ENCODE measurements at regions not wholly inside any gene's neighbourhood (a gene's known extent, or its start where the extent isn't known, plus 50 kb on each side); places are given as distances from the start of the nearest gene placed in this dataset.

DNA sequence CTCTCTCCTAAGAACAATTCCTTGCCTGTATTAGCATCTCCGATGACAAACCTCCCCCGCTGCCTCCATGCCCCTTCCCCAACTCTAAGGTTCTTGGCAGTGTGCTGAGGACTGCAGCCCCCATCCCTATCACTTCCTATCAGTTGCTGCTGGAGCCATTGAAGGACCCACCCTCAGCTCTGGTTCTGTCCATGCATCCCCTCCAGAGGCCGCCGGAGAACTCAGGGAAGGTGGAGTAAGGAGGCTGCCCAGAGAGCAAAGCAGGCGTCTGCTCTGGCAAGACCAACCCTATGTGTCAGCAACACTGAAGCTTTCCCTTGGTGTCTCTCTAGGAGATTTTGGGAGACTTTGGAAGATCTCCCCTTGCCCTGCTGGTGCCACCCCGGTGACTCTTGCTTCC lies 1139.5 kb downstream of the TBC1D22A start:
- Histone ChIP-seq H3K36me3 (ENCODE audit: control insufficient read depth, insufficient read depth, low read length) (no peaks in the 10 kb centered on the region), H3K9me3 (ENCODE audit: control insufficient read depth, low read length) (no peaks in the 10 kb centered on the region), H3K27ac (ENCODE audit: insufficient read depth, low read length, poor library complexity, severe bottlenecking) (no peak overlapping the region), H3K4me3 (ENCODE audit: insufficient read depth, low read depth, low read length, poor library complexity, severe bottlenecking) (no peak overlapping the region), H3K4me1 (ENCODE audit: control insufficient read depth, insufficient read depth, low read length, poor library complexity, severe bottlenecking) (no peaks in the 10 kb centered on the region), H3K27me3 (replicated peaks; ENCODE audit: control insufficient read depth, insufficient read depth, low read length, poor library complexity, severe bottlenecking) (no peaks in the 10 kb centered on the region)
- no peak for DNase-seq

DNA sequence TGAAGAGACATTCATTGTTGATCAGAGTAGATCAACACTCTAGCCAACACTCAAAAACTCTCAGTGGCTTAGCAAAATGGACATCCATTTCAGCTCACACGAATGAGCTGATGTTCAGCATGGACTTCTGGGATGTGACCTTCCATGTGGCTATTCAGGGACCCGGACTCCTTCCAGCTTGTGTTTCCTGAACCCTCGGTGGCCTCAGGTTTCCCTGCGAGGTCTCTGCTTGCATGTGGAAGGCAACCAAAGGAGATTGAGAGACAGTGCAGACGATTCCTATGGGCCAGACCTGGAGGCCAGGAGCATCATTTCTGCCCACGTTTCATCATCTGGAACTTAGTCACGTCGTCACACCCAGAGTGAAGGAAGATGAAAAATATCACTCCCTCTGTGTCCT lies 1137.4 kb downstream of the TBC1D22A start:
- H3K9me3 ChIP-seq (ENCODE audit: control insufficient read depth, low read length), result no peaks in the 10 kb centered on the region
- no peaks in the 10 kb centered on the region for H3K4me1 ChIP-seq (ENCODE audit: control insufficient read depth, insufficient read depth, low read length, poor library complexity, severe bottlenecking)
- H3K27ac ChIP-seq (ENCODE audit: insufficient read depth, low read length, poor library complexity, severe bottlenecking), result no peak overlapping the region
- no peak for DNase-seq
- H3K36me3 ChIP-seq (ENCODE audit: control insufficient read depth, insufficient read depth, low read length), result no peaks in the 10 kb centered on the region
- no peaks in the 10 kb centered on the region for H3K27me3 ChIP-seq (replicated peaks; ENCODE audit: control insufficient read depth, insufficient read depth, low read length, poor library complexity, severe bottlenecking)
- no peak overlapping the region for H3K4me3 ChIP-seq (ENCODE audit: insufficient read depth, low read depth, low read length, poor library complexity, severe bottlenecking)

- no peak overlapping the region for H3K4me3 ChIP-seq (ENCODE audit: insufficient read depth, low read depth, low read length, poor library complexity, severe bottlenecking)
- H3K36me3 ChIP-seq (ENCODE audit: control insufficient read depth, insufficient read depth, low read length), result no peaks in the 10 kb centered on the region
- no peaks in the 10 kb centered on the region for H3K9me3 ChIP-seq (ENCODE audit: control insufficient read depth, low read length)
- no peak for DNase-seq
- H3K27me3 ChIP-seq (replicated peaks; ENCODE audit: control insufficient read depth, insufficient read depth, low read length, poor library complexity, severe bottlenecking), result no peaks in the 10 kb centered on the region
- H3K4me1 ChIP-seq (ENCODE audit: control insufficient read depth, insufficient read depth, low read length, poor library complexity, severe bottlenecking), result no peaks in the 10 kb centered on the region
- no peak overlapping the region for H3K27ac ChIP-seq (ENCODE audit: insufficient read depth, low read length, poor library complexity, severe bottlenecking)
These were observed 1136.5 kb downstream of the TBC1D22A start for GRCh38 chr22:47898946-47899345.

DNA sequence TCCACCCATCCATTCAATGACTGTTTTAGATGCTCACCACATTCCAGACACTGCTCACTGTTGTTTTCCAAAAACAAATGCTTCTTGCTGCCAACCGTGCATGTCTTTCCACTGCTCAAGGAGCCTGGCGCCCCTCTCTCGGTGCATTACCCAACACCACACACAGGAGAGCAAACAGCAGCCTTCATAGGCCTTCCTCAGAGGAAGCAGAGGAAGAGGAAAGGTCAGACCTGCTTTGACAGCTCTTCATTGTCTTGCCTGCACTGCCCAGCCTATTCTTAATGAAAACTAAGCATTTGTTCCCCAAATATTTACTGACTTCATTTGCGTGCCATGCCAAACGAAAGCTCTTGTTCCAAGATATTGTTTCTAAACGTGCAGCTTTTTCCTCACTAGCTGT lies 1129.2 kb downstream of the TBC1D22A start:
- no peaks in the 10 kb centered on the region for H3K4me1 ChIP-seq (ENCODE audit: control insufficient read depth, insufficient read depth, low read length, poor library complexity, severe bottlenecking)
- H3K9me3 ChIP-seq (ENCODE audit: control insufficient read depth, low read length), result no peaks in the 10 kb centered on the region
- DNase-seq, result no peak
- H3K36me3 ChIP-seq (ENCODE audit: control insufficient read depth, insufficient read depth, low read length), result no peaks in the 10 kb centered on the region
- no peak overlapping the region for H3K4me3 ChIP-seq (ENCODE audit: insufficient read depth, low read depth, low read length, poor library complexity, severe bottlenecking)
- no peak overlapping the region for H3K27ac ChIP-seq (ENCODE audit: insufficient read depth, low read length, poor library complexity, severe bottlenecking)
- no peaks in the 10 kb centered on the region for H3K27me3 ChIP-seq (replicated peaks; ENCODE audit: control insufficient read depth, insufficient read depth, low read length, poor library complexity, severe bottlenecking)

DNA sequence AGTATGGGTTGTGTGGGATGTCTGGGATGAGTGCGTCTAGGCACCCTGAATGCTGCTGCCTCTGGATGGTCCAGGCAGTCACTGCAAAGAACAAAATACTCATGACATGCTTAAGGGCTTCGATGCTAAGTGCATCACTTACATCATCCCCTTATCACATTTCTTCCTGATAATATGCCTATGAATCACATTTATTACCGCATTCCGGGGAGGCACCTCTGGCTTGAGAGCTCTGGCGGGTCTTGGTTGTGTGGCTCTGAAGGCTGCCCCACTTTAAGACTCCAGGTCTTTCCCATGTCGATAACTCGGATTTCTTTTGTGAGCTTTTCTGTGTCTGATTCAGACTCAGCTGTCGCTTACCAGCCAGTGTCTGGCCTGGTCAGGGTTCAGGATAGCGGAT lies 1126.4 kb downstream of the TBC1D22A start:
- no peaks in the 10 kb centered on the region for H3K9me3 ChIP-seq (ENCODE audit: control insufficient read depth, low read length)
- H3K27ac ChIP-seq (ENCODE audit: insufficient read depth, low read length, poor library complexity, severe bottlenecking), result no peak overlapping the region
- no peak overlapping the region for H3K4me3 ChIP-seq (ENCODE audit: insufficient read depth, low read depth, low read length, poor library complexity, severe bottlenecking)
- no peaks in the 10 kb centered on the region for H3K27me3 ChIP-seq (replicated peaks; ENCODE audit: control insufficient read depth, insufficient read depth, low read length, poor library complexity, severe bottlenecking)
- H3K36me3 ChIP-seq (ENCODE audit: control insufficient read depth, insufficient read depth, low read length), result no peaks in the 10 kb centered on the region
- H3K4me1 ChIP-seq (ENCODE audit: control insufficient read depth, insufficient read depth, low read length, poor library complexity, severe bottlenecking), result no peaks in the 10 kb centered on the region
- no peak for DNase-seq

- H3K4me1 ChIP-seq (ENCODE audit: control insufficient read depth, insufficient read depth, low read length, poor library complexity, severe bottlenecking), result no peaks in the 10 kb centered on the region
These were observed 1122.3 kb downstream of the TBC1D22A start for GRCh38 chr22:47884775-47885174.

GRCh38 chr22:47884200-47884599 lies 1121.8 kb downstream of the TBC1D22A start:
- H3K27ac ChIP-seq (ENCODE audit: insufficient read depth, low read length, poor library complexity, severe bottlenecking), result no peak overlapping the region
- no peak overlapping the region for H3K4me3 ChIP-seq (ENCODE audit: insufficient read depth, low read depth, low read length, poor library complexity, severe bottlenecking)
- H3K4me1 ChIP-seq (ENCODE audit: control insufficient read depth, insufficient read depth, low read length, poor library complexity, severe bottlenecking), result no peaks in the 10 kb centered on the region
- H3K9me3 ChIP-seq (ENCODE audit: control insufficient read depth, low read length), result no peaks in the 10 kb centered on the region
- no peaks in the 10 kb centered on the region for H3K36me3 ChIP-seq (ENCODE audit: control insufficient read depth, insufficient read depth, low read length)
- DNase-seq, result no peak
- H3K27me3 ChIP-seq (replicated peaks; ENCODE audit: control insufficient read depth, insufficient read depth, low read length, poor library complexity, severe bottlenecking), result no peaks in the 10 kb centered on the region

More at GRCh38 chr22:47884775-47885174, 1122.3 kb downstream of the TBC1D22A start:
- DNase-seq, result no peak
- H3K27ac ChIP-seq (ENCODE audit: insufficient read depth, low read length, poor library complexity, severe bottlenecking), result no peak overlapping the region
- no peaks in the 10 kb centered on the region for H3K36me3 ChIP-seq (ENCODE audit: control insufficient read depth, insufficient read depth, low read length)
- H3K4me3 ChIP-seq (ENCODE audit: insufficient read depth, low read depth, low read length, poor library complexity, severe bottlenecking), result no peak overlapping the region
- no peaks in the 10 kb centered on the region for H3K9me3 ChIP-seq (ENCODE audit: control insufficient read depth, low read length)
- H3K27me3 ChIP-seq (replicated peaks; ENCODE audit: control insufficient read depth, insufficient read depth, low read length, poor library complexity, severe bottlenecking), result no peaks in the 10 kb centered on the region

GRCh38 chr22:47883757-47884156 lies 1121.3 kb downstream of the TBC1D22A start:
- Histone ChIP-seq H3K4me3 (ENCODE audit: insufficient read depth, low read depth, low read length, poor library complexity, severe bottlenecking) (no peak overlapping the region), H3K4me1 (ENCODE audit: control insufficient read depth, insufficient read depth, low read length, poor library complexity, severe bottlenecking) (no peaks in the 10 kb centered on the region), H3K36me3 (ENCODE audit: control insufficient read depth, insufficient read depth, low read length) (no peaks in the 10 kb centered on the region), H3K27me3 (replicated peaks; ENCODE audit: control insufficient read depth, insufficient read depth, low read length, poor library complexity, severe bottlenecking) (no peaks in the 10 kb centered on the region), H3K27ac (ENCODE audit: insufficient read depth, low read length, poor library complexity, severe bottlenecking) (no peak overlapping the region), H3K9me3 (ENCODE audit: control insufficient read depth, low read length) (no peaks in the 10 kb centered on the region)
- DNase-seq, result no peak

- Histone ChIP-seq H3K27me3 (replicated peaks; ENCODE audit: control insufficient read depth, insufficient read depth, low read length, poor library complexity, severe bottlenecking) (no peaks in the 10 kb centered on the region), H3K27ac (ENCODE audit: insufficient read depth, low read length, poor library complexity, severe bottlenecking) (no peak overlapping the region), H3K9me3 (ENCODE audit: control insufficient read depth, low read length) (no peaks in the 10 kb centered on the region), H3K4me1 (ENCODE audit: control insufficient read depth, insufficient read depth, low read length, poor library complexity, severe bottlenecking) (no peaks in the 10 kb centered on the region), H3K36me3 (ENCODE audit: control insufficient read depth, insufficient read depth, low read length) (no peaks in the 10 kb centered on the region), H3K4me3 (ENCODE audit: insufficient read depth, low read depth, low read length, poor library complexity, severe bottlenecking) (no peak overlapping the region)
- DNase-seq, result no peak
These were observed 1116.9 kb downstream of the TBC1D22A start for GRCh38 chr22:47879346-47879745.

DNA sequence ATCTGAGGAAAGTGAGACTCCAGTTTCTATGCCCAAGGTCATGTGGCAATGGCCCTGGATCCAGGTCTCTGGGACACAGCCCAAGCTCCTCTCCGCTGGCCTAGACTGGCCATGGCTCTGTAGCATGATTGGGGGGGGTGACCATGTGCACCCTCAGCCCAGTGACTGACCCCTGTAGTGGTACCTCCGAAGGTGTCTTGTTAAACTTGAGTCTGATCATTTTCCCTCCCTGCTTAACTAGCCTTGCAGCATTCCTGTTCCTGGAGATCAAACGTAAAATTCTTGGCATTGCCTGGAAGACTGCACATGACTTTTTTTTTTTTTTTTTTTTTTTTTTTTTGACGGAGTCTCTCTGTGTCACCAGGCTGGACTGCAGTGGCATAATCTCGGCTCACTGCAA lies 1116.0 kb downstream of the TBC1D22A start:
- no peaks in the 10 kb centered on the region for H3K4me1 ChIP-seq (ENCODE audit: control insufficient read depth, insufficient read depth, low read length, poor library complexity, severe bottlenecking)
- H3K36me3 ChIP-seq (ENCODE audit: control insufficient read depth, insufficient read depth, low read length), result no peaks in the 10 kb centered on the region

More for the DNA sequence above, 1116.0 kb downstream of the TBC1D22A start:
- H3K9me3 ChIP-seq (ENCODE audit: control insufficient read depth, low read length), result no peaks in the 10 kb centered on the region
- no peak for DNase-seq
- no peak overlapping the region for H3K4me3 ChIP-seq (ENCODE audit: insufficient read depth, low read depth, low read length, poor library complexity, severe bottlenecking)
- H3K27me3 ChIP-seq (replicated peaks; ENCODE audit: control insufficient read depth, insufficient read depth, low read length, poor library complexity, severe bottlenecking), result no peaks in the 10 kb centered on the region
- no peak overlapping the region for H3K27ac ChIP-seq (ENCODE audit: insufficient read depth, low read length, poor library complexity, severe bottlenecking)
